ENCODE measurements at regions not wholly inside any gene's neighbourhood (a gene's known extent, or its start where the extent isn't known, plus 50 kb on each side); places are given as distances from the start of the nearest gene placed in this dataset.

DNA sequence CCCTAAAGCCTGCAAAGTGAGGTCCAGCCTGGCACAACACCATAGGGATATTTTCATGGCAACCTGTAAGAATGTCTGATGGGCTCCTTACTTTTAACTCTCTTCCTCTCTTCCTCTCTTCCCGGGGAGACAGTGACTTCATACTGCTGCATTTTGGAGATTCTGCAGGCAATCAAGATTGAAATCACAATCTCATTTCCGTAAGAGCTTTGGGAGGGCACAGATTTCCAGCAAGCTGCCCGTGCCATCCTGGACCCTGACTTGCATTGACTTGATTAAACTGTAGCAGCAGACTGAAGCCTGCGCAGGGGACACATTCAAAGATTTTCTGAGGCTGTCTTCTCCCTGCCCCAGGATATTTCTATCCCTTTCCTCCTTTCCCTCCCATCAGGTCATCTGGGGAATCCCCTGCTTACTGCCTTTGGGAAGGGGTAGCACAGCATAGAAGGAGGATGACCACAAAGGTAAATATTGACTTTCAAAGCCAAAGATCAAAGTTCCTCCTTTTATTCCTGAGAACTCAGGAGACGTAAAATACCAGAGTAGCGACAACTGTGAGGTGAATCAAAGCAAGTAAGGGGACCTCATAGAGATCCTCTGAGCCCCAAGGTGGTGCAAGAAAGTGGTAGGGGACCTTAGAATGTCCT, 504.0 kb upstream of the ARID1B start:
- intact Hi-C loops (cut with DNase I; ENCODE audit: low total_unique reads): no loop called here
- H3K27me3 ChIP-seq: no peaks in the 10 kb centered on the region
- no peaks in the 10 kb centered on the region for H3K4me1 ChIP-seq
- peaks cover 0 to 5% (median 2%) of the 10 kb centered on the region in 4 donors for H3K9me3 ChIP-seq
- no peak overlapping the region for H3K27ac ChIP-seq
- TF ChIP-seq CTCF (IDR thresholded peaks at IDR 0.05): no peak
- no peak for TF ChIP-seq POLR2A (IDR thresholded peaks at IDR 0.05)
- no peak for TF ChIP-seq EP300 (IDR thresholded peaks at IDR 0.05)
- TF ChIP-seq POLR2AphosphoS5 (IDR thresholded peaks at IDR 0.05): no peak
- DNase-seq: no peak
- H3K36me3 ChIP-seq: no peaks in the 10 kb centered on the region
- 81 to 86% (median 84%) methylated on average over 6 of the region's 6 CpGs for WGBS, 5 donors
- H3K4me3 ChIP-seq: no peak overlapping the region

GRCh38 chr6:156269751-156270369, 507.3 kb upstream of the ARID1B start:
- no peak for TF ChIP-seq POLR2A (IDR thresholded peaks at IDR 0.05)
- DNase-seq: no peak
- Histone ChIP-seq H3K9me3 (no peaks in the 10 kb centered on the region), H3K4me3 (no peak overlapping the region), H3K27ac (no peak overlapping the region), H3K36me3 (no peaks in the 10 kb centered on the region), H3K4me1 (no peaks in the 10 kb centered on the region), H3K27me3 (no peaks in the 10 kb centered on the region)
- intact Hi-C loops (cut with DNase I; ENCODE audit: low total_unique reads): no loop called here
- WGBS, 5 donors: 66 to 77% (median 74%) methylated on average over 8 of the region's 8 CpGs

DNA sequence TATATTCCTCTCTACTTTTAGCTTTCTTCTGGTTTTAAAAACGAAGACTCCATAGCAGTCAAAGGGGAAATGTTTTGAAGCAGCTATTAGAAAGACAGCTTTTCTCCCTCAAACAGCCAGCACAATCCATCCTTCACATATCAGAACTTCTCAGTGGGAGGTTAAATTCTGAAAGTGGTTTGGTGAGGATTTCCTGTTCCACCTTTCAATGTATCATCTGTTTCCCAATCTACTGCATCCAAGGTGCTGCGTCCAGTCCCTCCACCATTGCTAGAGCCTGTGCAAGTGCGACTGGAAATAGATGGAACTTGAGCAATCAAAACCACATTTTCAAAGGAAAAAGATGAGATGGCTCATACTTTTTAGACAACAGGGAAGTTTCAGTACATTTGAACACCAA, 508.3 kb upstream of the ARID1B start:
- no peaks in the 10 kb centered on the region for H3K4me1 ChIP-seq
- H3K27ac ChIP-seq: no peak overlapping the region
- 70 to 79% (median 78%) methylated on average over 3 of the region's 3 CpGs for WGBS, 5 donors
- TF ChIP-seq POLR2AphosphoS5 (IDR thresholded peaks at IDR 0.05) (no peak), POLR2A (IDR thresholded peaks at IDR 0.05) (no peak), CTCF (IDR thresholded peaks at IDR 0.05) (no peak), EP300 (IDR thresholded peaks at IDR 0.05) (no peak)
- H3K36me3 ChIP-seq: no peaks in the 10 kb centered on the region
- no peak overlapping the region for H3K4me3 ChIP-seq
- no peaks in the 10 kb centered on the region for H3K9me3 ChIP-seq
- DNase-seq: no peak
- intact Hi-C loops (cut with DNase I; ENCODE audit: low total_unique reads): no loop called here
- H3K27me3 ChIP-seq: no peaks in the 10 kb centered on the region

- peak in 1 of 2 donors; percentile 18 for DNase-seq
- Histone ChIP-seq H3K36me3 (no peaks in the 10 kb centered on the region), H3K27ac (no peak overlapping the region), H3K9me3 (no peaks in the 10 kb centered on the region), H3K4me1 (no peaks in the 10 kb centered on the region), H3K27me3 (no peaks in the 10 kb centered on the region), H3K4me3 (no peak overlapping the region)
- TF ChIP-seq POLR2A (IDR thresholded peaks at IDR 0.05) (no peak), EP300 (IDR thresholded peaks at IDR 0.05) (no peak), POLR2AphosphoS5 (IDR thresholded peaks at IDR 0.05) (no peak), CTCF (IDR thresholded peaks at IDR 0.05) (no peak)
- WGBS, 5 donors: 29 to 53% (median 37%) methylated on average over 3 of the region's 3 CpGs
- intact Hi-C loops (cut with DNase I; ENCODE audit: low total_unique reads): no loop called here
Observed at GRCh38 chr6:156262014-156262413, 515.2 kb upstream of the ARID1B start.

DNA sequence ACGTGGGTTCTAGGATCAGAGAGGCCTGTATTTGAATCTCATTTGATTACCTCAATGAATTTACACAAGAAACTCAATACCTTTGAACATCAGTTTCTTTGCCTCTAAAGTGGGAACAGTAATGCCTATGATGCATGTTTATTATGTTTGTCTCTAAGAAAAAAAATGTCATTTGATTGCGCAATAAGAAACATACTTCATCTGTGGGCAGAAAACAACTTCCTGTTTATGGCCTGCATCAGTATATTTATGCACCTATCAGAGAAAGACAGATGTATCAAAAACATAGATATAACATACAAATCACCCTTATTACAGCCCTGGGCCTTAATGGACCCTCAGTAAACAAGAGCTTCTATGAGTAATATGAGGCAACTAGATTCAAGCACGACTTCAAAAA, 516.4 kb upstream of the ARID1B start:
- intact Hi-C loops (cut with DNase I; ENCODE audit: low total_unique reads): no loop called here
- Histone ChIP-seq H3K27ac (no peak overlapping the region), H3K4me1 (no peaks in the 10 kb centered on the region), H3K4me3 (no peak overlapping the region), H3K36me3 (no peaks in the 10 kb centered on the region), H3K9me3 (no peaks in the 10 kb centered on the region), H3K27me3 (no peaks in the 10 kb centered on the region)
- WGBS, 5 donors: 58 to 77% (median 74%) methylated on average over 3 of the region's 3 CpGs
- no peak for DNase-seq
- TF ChIP-seq POLR2AphosphoS5 (IDR thresholded peaks at IDR 0.05): no peak
- TF ChIP-seq CTCF (IDR thresholded peaks at IDR 0.05): no peak
- no peak for TF ChIP-seq EP300 (IDR thresholded peaks at IDR 0.05)
- no peak for TF ChIP-seq POLR2A (IDR thresholded peaks at IDR 0.05)

Measured in stomach (tissue), 8 donors.